Germinal center (tissue), 1 donor: ENCODE measurements at regions not wholly inside any gene's neighbourhood (a gene's known extent, or its start where the extent isn't known, plus 50 kb on each side); places are given as distances from the start of the nearest gene placed in this dataset.

Source experiments
- DNase-seq: peaks from one replicate; pipeline ENCODE4 v3.0.0; 2012; ENCODE audit warnings: mixed read lengths, low spot score

DNA sequence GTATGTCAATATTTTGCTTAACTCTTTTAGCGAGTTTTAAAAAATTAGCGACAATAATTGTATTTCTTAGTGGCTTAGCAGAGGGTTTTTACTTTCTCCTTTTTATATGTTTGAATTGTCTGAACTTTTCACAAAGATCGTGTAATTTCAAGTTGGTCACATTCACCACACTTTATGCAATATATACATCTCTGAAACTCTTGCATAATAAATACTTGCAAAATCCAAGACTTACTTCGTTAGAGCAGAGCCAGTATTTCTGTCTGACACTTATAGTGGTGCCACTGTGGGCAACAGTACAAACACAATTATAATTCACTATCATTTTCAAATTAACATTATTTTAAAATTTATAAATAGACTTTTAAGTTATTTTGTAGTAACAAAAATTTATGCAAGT lies 62.0 kb downstream of the SUCNR1 start:
- no peak for DNase-seq

DNA sequence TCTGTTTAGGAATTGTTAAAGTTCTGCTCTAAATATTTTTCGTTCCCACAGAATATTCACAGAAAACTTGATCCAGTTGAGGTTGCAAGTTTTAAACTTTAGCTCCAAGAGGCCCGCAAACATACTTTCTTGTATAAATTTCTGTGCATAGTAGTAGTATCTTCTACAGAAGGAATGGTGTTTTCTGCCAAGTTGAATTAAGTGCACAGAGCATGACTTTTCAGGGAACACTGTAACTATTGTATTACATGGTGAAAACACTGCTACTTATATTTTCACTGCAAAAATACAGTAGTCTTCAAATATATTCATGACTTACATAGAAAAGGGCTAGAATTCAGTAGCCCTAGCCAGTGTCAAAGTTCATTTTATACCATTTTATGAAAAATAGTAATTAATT lies 67.0 kb downstream of the SUCNR1 start:
- no peak for DNase-seq

DNA sequence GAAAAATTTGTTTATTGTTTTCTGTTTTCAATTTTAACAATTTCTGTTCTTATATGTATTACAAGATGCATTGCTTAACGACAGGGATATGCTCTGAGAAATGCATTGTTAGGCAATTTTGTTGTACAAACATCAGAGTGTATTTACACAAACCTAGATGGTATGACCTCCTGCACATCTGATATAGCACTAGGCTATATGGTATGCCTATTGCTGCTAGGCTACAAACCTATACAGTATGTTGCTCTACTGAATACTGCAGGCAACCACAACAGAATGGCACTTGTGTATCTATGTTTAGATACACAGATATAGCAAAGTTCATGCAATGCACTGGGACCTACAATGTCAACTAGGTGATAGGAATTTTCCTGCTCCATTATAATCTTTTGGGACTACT lies 70.1 kb downstream of the SUCNR1 start:
- no peak for DNase-seq

DNA sequence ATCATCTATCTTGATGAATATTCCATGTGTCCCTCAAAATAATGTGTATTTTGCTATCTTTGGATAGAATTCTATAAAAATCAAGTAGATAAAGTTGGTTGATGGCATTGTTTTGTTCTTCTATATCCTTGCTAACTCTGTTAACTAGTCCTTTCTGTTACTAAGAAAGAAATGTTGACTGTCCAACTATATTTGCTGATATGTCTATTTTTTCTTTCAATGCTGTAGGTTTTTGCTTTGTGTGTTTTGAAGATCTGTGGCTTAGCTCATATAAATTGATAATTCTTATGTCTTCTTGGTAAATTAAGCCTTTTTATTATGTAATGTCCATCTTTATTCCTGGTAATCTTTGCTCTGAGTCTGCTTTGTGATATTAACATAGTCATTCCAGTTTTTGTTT lies 70.9 kb downstream of the SUCNR1 start:
- no peak for DNase-seq

DNA sequence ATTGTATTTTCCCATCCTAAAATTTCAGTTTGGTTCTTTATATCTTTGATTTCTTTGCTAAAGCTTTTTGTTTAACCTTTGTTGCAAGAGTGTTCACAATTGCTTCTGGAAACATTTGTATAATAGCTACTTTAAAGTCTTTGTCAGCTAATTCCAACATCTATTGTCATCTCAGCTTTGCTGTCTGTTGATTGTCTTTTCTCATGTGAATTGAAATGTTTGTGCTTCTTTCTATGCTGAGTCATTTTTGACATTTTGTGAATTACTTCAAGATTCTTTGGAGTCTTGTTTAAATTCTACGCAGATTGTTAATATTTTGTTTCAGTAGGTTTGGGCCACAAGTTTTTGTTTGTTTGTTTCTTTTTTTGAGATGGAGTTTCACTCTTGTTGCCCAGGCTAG lies 73.2 kb downstream of the SUCNR1 start:
- DNase-seq = no peak

DNA sequence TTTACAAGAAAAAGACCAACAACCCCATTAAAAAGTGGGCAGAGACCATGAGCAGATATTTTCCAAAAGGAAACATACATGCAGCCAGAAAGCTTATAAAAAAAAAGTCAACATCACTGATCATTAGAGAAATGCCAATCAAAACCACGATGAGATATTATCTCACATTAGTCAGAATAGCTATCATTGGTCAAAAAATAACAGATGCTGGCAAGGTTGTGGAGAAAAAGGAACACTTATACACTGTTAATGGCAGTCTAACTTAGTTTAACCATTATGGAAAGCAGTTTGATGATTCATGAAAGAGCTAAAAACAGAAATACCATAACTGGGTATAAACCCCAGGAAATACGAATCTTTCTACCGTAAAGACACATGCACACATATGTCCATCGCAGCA lies 76.3 kb downstream of the SUCNR1 start:
- no peak for DNase-seq

DNA sequence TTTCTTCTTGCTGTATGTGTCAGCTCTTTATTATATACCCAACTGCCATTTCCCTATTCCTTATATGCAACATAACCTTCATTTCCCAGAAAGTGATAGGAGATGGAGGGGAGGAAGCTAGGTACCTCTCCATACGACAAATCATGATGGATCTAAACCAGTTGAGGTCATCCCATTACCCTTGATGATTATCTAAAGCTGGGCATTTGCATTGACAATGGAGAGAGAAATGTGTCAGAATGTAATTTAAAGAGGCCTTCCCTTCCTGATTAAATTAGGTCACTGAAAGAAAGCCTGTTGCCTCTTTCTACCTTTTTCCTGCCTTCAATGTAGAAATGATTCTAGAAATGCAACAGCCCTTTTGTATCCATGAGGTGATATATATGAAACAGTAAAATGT lies 81.9 kb downstream of the SUCNR1 start:
- DNase-seq = no peak

DNA sequence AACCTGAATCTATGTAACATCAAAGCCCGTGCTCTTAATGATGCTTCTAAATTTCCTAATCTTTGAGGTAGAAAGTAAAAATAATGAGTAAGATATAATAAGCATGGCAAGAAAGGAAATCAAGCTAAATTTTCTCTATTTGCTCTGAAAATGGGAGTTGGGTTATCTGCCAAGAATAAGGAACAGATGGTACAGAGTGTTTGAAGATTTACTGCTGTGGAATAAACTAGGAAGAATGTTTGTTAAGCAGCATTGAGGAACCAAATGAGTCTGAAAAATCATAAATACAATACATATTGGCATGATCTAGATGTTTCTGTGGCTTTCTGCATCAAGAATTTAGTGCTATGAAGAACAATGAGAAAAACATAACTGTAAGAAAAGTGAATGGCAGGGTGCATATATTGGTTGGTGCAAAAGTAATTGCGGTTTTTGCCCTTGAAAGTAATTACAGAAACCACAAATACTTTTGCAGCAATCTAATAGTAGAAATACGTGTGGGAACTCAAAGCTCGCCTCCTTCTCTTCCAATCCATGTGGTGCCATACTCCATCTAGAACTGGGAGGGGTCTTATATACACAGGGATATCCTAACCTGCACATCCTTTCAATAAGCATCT lies 87.6 kb downstream of the SUCNR1 start:
- DNase-seq = no peak

DNA sequence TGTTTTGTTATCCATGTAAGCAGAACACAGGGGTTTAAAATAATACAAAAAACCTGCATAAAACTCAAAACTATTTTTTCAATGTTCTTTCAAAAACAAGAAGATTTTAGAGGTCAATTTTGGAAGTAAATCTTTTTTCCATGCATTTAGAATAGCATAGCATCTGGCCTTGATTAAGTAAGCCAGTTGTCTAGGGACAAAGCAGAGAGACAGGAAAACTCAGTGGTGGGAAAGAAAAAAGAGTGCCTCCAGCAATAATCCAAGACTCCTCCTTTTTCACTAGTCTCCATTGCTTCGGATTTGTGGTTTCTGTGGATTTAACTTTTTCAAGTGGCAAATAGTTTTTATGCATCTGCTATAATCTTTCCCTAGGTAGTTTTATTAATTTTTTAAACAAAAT lies 88.9 kb downstream of the SUCNR1 start:
- no peak for DNase-seq

DNA sequence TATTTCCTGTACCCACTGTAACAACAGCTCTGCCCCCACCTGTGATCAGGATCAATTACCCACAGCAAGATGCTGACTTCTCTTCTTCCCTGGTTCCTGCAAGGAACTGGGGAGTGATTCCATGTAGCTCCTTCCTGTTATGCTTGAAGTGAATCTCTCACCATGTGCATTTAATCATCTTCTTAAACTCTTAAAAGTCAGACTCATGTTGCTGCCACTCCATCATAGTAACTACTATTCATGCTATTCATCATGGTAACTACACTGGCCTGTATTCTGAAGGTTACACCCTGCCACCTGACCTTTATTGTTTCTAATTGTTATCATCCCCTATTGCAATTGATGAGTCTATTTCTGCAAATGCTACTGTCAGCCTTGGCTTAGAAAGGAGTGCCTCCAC lies 89.5 kb downstream of the SUCNR1 start:
- DNase-seq = no peak

DNA sequence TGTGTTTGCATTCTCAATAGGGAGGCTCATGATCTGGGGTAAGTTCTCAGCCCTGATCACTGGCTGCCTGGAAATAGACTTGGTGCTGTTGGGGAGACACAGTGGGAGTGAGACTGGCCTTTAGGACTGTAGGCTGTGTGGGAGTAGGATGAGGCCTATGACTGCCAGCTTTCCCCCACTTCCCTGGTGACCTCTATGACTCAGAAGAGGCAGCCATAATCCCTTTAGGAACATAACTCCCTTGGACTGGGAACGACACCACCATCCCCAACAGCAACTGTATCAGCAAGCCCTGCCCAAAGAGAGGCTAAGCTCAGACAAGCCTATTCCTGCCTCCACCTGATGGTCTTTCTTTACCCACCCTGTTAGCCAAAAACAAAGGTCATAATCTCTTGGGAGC lies 91.3 kb downstream of the SUCNR1 start:
- DNase-seq = no peak

DNA sequence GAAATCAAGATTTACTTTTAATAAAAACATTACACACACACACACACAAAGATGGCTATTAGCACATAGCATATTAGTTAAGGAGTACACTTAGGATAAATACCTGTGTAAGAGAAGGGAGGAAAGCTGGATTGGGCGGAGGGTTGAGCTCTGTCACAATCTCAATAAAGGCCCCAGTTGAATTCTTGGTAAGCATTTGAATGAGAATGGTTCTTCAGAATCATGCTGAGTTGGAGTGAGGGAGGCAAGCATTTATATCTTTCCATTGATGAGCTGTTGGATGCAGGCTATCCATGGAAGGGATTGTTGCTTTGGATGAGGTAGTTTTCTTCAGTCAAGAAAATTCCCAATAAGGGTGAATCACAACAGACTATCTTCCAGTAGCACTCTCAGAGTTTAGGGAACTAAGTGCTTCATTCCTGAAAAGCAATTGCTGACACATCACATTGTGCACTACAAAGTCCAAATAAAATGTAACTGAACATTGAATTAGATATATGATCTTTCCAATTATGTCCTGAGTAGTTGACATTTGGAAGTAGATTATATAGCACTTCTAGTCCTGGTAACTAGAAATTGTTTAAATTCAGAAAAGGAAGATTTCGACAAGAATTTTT lies 95.7 kb downstream of the SUCNR1 start:
- DNase-seq = no peak

DNA sequence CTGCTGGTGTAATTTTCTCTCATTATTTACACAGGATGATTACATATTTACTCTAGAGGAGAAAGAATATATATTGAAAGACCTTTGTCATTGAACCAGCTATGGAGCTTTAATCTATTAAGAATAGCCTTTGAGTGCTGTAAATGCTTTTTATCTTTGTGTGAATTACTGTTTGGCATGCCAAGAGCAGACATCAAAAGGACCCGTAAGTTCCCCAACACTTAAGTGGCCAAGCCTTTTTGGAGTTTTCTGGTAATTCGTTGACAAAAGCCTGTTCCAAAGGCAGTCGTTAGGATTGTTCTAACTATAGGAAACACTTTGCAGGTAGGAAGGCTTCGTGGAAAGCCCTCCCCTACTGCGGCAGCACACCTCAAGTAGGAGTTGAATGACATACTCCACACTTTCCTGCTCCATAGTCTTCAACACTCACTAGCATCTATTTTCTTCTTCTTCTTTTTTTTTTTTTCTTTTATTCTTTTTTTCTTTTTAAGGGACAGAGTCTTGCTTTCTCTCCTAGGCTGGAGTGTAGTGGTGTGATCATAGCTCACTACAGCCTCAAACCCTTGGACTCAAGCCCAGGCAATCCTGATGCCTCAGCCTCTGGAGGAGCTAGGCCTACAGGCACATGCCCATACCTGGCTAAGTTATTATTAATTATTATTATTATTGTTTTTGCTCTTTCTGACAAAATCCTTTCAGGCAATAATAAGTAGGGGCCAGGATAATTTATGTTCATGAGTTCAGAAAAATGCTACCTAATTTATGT lies 98.6 kb downstream of the SUCNR1 start:
- DNase-seq = no peak

DNA sequence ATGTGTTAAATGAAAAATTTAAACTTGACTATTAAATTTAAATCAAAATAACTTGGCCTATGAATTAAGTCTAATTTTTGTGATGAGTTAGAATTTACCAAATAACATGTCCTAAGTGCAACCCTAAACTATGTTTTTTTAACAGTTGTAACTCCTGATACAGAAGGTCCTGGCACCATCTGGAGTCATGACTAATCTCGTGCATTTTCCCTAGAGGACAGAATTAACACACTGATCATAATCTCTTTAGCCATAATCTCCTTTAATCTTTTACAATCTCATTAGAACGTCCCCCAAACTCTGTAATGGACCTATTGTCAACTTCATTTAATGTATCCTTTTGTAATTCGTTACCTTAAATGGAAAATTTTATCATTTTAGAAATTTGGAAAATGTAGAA lies 100.6 kb downstream of the SUCNR1 start:
- DNase-seq = no peak

DNA sequence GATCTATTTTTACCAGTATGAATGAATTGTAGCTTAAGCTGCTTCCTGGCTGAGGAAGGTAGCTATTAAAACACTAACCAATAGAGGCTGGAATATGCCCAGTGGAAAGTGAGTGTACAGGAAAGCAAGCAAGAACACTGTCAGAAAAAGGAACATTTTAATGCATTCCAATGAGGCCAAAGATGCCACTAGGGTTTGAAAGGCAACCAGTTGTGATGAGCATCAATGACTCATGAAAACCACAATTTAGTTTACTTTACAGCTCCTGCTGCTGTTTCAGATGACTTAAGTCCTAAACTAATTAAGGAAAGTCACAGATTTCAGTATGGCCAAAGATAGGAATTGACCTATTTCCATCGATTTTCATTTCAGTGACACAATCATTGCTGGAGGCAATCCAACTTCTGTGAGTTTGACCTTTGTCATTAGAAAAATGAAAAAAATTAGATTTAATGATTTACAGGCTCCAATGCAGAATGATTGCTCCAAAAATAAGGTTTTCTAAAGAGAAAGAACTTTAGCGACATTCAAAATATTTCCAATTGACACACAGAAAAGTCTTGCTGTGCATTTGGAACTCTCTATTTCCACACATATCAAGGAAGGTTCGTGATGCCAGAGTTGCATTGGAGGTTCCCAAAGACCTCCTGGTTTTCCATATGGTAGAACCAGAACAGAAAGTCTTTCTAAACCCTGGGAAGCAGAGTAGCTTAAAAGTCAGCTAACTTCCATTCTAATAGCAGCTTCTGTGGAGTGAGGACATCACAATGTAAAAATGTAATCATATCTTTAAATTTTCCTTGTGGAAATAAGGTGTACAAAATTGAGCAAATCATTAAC lies 103.0 kb downstream of the SUCNR1 start:
- DNase-seq = no peak

DNA sequence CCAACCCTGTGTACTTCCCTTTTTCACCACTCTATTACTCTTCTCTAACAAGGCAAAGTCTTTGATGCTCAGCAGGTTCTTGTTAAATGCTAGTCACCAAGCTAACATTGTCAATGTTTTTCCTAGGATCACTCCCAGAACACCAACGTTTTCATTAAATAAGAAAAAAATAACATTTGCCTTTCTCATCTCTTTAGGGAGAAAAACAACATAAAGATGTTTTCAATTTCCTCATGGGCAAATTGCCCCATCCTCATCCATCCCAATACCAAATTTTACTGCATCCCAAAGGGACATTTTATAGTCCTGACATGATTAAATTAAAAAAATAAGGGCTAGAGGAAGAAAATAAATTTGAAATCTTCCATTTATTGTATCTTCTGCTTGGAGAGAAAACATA lies 106.5 kb downstream of the SUCNR1 start:
- DNase-seq = no peak

DNA sequence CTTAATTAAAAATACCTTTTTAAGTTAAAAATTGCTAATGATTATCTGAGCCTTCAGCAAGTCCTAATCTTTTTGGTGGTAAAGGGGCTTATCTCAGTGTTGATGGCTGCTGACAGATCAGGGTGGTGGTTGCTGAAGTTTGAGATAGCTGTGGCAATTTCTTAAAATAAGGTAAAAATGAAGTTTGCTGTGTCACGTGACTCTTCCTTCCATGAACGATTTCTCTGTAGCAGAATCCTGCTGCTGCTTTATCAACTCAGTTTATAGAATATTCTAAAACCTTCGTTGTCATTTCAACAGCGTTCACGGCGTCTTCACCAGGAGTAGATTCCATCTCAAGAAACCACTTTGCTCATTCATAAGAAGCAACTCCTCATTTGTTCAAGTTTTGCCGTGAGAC lies 110.1 kb downstream of the SUCNR1 start:
- DNase-seq = no peak

DNA sequence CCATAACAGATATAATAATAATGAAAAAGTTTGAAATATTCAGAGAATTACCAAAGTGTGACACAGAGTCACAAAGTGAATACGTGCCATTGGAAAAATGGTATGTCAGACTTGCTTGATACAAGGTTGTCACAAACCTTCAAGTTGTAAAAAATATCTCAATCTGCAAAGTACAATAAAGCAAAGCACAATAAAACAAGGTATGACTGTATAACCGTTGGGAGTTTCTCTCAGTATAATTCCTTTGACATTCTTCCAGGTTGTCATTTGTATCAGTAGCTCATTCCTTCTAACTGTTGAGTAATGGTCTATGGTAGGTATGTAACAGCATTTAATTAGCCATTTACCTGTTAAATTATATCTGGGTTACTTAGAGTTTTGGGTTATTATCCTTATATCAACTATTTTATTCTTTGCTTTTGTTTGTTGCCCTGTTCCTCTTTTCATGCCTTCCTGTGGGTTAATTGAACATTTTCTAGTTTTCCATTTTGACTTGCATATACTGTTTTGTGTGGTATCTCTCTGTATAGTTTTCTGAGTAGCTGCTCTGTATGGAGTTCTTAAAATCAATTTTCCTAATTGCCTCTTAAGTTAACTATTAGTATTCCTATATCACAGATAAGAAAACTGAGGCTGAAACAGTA lies 112.5 kb downstream of the SUCNR1 start:
- DNase-seq = no peak

DNA sequence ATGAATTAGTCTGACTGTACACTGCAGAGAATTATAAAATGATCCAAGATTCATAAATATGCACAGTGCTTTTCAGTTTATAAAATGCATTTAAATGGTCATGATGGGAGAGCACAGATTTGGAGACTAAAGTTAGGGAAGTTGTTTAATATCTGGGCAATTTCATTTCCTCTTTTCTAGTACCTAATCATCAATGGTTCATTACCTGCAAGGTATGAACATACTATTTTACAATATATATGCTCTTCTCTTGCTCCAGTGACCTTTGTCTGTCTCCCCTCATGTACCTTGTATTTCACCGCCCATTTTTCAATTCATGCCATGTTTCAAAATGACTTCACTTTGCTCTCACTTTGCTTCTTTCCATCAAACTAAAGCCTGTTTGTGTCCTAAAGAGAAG lies 114.5 kb downstream of the SUCNR1 start:
- peak; percentile 10 for DNase-seq

DNA sequence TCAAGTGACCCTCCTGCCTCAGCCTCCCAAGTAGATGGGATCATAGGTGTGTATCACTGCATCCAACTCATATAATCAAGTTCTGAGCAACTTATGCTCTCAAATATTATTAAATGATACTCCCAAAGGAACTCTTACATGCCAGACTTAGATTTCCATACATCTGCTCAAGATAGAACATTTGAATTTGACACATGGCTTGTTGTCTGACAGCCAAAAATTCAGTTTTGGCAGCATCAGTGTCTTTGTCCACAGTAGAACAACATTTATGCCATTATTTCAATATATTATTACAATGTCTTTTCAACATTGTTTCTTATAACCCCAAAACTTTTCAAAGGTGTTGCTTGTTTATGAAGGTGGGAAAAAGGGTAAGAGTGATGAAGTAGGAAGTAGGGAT lies 116.2 kb downstream of the SUCNR1 start:
- DNase-seq = no peak

DNA sequence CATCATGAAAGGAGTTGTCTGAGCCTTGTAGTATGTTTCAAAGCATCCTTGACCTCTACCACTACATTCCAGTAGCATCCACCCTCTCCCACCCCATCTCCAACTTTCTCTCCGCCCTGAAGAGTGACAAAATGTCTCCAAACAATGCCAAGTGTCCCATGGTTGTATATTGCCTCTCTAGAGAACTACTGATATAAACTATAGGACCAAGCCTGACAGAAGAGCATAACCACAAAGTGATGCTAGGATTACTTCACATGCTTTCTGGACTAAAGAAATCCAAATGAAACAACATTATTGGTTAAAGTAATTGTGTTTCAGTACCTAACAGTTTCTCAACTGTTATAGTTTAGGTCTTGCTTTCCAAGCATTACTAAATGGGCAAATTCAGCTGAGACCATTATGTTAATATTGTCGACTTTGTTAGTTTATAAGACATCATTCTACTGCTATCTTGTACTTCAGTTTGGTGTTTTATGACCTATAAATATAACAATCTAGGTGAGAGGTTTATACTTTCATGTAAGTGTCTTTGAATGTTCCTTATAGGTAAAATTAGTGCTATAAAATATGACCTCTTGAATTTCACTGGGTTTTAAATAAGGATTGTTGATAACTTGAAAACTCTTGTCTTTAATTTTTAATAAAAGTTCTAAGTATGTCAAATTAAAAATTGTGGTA lies 117.4 kb downstream of the SUCNR1 start:
- no peak for DNase-seq
